HFFc6 (cell line): ENCODE measurements at regions not wholly inside any gene's neighbourhood (a gene's known extent, or its start where the extent isn't known, plus 50 kb on each side); places are given as distances from the start of the nearest gene placed in this dataset.

ENCODE experiments used
- DNase-seq: peaks from one replicate; pipeline ENCODE4 v3.0.0-alpha.2; 2018
- H3K27ac Mint-ChIP-seq: 2 replicates; pipeline ENCODE4 v1.8.0; 2020; ENCODE audit warnings: mild to moderate bottlenecking, mixed read lengths
- H3K27me3 Mint-ChIP-seq: 2 replicates; pipeline ENCODE4 v1.8.0; 2021; ENCODE audit warnings: mild to moderate bottlenecking, moderate library complexity, mixed read lengths; ENCODE audit not compliant: insufficient read depth
- H3K36me3 Mint-ChIP-seq: 2 replicates; pipeline ENCODE4 v1.8.0; 2021; ENCODE audit warnings: low read depth, mixed read lengths
- H3K4me1 Mint-ChIP-seq: 2 replicates; pipeline ENCODE4 v1.8.0; 2020; ENCODE audit warnings: low read depth, mixed read lengths
- H3K4me3 Mint-ChIP-seq: 2 replicates; pipeline ENCODE4 v1.8.0; 2020; ENCODE audit warnings: mild to moderate bottlenecking, moderate library complexity, mixed read lengths
- H3K9me3 Mint-ChIP-seq: 2 replicates; pipeline ENCODE4 v1.8.0; 2020; ENCODE audit warnings: mild to moderate bottlenecking, mixed read lengths
- TF ChIP-seq, protein P1 (sequence below): fragments of 200-600 bp; sonication (generic); IDR thresholded peaks from 2 replicates; pipeline ENCODE4 v1.5.0; 2021; ENCODE audit warnings: antibody characterized with exemption, mild to moderate bottlenecking

DNA sequence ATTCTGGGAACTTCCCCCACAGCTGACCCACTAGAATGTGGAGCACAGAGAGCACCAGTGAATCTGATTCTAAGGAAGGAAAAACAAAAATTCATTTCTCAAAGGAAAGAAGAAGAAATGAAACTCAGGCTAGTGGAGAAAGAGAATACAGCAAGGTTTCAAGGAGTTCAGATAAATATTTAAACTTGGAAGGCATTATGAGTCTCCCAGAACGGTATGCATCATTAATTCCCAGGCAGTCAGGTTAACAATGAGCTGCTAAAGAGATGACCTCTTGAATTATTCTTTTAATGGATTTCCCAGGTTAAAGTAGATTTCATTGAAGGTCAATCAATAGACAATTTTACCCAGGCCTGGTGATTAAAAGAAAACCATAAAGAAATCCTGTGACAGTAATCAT, 103.6 kb upstream of the KAZN start:
- Mint-ChIP-seq H3K27ac (no peak overlapping the region), H3K27me3 (peaks cover 1% of the 10 kb centered on the region; the same call in 1 of the 2 replicates), H3K4me3 (no peak overlapping the region), H3K9me3 (peaks cover 38% of the 10 kb centered on the region), H3K36me3 (no peaks in the 10 kb centered on the region), H3K4me1 (no peaks in the 10 kb centered on the region)
- TF ChIP-seq, protein P1, sequence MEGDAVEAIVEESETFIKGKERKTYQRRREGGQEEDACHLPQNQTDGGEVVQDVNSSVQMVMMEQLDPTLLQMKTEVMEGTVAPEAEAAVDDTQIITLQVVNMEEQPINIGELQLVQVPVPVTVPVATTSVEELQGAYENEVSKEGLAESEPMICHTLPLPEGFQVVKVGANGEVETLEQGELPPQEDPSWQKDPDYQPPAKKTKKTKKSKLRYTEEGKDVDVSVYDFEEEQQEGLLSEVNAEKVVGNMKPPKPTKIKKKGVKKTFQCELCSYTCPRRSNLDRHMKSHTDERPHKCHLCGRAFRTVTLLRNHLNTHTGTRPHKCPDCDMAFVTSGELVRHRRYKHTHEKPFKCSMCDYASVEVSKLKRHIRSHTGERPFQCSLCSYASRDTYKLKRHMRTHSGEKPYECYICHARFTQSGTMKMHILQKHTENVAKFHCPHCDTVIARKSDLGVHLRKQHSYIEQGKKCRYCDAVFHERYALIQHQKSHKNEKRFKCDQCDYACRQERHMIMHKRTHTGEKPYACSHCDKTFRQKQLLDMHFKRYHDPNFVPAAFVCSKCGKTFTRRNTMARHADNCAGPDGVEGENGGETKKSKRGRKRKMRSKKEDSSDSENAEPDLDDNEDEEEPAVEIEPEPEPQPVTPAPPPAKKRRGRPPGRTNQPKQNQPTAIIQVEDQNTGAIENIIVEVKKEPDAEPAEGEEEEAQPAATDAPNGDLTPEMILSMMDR: no peak
- DNase-seq: no peak

DNA sequence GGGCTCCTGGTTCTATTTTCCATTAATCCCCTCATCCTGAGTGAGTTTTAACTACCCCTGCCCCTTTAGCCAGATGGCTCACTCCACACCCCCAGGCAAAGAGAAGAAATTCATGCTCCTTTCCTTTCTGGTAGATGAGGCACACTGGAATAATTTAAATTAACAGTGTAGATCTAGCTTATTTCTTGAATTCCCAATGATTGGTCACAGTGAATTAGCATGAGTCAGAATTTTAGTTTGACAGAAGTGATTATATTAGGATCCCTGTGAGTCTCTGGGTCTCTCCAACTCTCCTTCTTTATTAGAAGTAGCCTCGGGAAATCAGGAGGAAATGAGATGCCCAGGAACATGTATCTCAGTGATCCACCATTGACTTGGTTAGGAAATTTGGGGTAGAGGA, 103.1 kb upstream of the KAZN start:
- TF ChIP-seq, protein P1: no peak
- no peak for DNase-seq
- 0 out of 2 replicates have a peak, but pooled peaks cover 2% of the 10 kb centered on the region for H3K36me3 Mint-ChIP-seq
- H3K9me3 Mint-ChIP-seq: peaks cover 37% of the 10 kb centered on the region
- H3K4me3 Mint-ChIP-seq: no peak overlapping the region
- H3K27ac Mint-ChIP-seq: no peak overlapping the region
- peaks cover 1% of the 10 kb centered on the region; the same call in 1 of the 2 replicates for H3K27me3 Mint-ChIP-seq
- no peaks in the 10 kb centered on the region for H3K4me1 Mint-ChIP-seq

DNA sequence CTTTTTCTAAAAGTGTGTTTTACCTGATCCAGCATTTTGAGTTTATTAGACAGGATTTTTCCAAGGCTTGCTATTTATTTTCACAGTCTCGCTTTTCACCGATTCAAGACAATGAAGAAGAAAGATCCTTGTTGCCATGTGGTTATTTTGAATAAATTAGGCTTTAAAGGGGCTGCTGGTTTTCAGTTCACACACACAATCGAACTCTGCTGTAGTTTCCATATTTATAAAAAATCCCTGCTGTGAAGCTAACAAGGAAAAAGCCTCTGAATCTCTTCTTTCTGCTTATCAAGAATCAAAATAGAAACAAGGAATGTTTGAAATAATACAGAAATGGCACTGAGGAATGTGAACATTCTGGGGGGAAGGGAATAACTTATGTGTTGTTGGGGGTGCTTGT, 102.5 kb upstream of the KAZN start:
- Mint-ChIP-seq H3K4me3 (no peak overlapping the region), H3K27ac (no peak overlapping the region)

DNA sequence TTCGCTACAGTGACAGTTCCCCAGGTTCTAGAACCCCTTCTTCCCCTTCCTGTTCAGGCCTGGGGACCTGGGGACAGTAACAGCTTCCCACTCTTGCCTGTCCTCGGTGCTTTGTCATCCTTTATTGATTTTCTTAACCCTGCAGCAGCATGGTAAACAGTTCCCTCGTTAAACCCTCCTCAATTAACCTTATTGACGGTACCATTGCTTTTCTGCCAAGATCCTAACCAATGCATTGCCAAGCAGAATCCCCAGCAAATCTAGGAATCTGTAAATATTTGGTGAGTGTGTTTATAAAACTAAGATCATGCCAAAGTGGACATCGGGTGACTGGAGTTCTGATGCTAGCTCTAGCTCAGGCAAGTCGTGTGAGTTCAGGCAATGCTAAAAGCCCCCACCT, 99.6 kb upstream of the KAZN start:
- DNase-seq: no peak
- Mint-ChIP-seq H3K4me1 (no peaks in the 10 kb centered on the region), H3K36me3 (0 out of 2 replicates have a peak, but pooled peaks cover 4% of the 10 kb centered on the region), H3K27me3 (peaks cover 1% of the 10 kb centered on the region; the same call in 1 of the 2 replicates), H3K4me3 (no peak overlapping the region), H3K27ac (no peak overlapping the region), H3K9me3 (peaks cover 47% of the 10 kb centered on the region)
- TF ChIP-seq, protein P1: no peak

More for the DNA sequence above, 102.5 kb upstream of the KAZN start:
- Mint-ChIP-seq H3K9me3 (peaks cover 40% of the 10 kb centered on the region), H3K36me3 (0 out of 2 replicates have a peak, but pooled peaks cover 4% of the 10 kb centered on the region), H3K4me1 (no peaks in the 10 kb centered on the region), H3K27me3 (peaks cover 1% of the 10 kb centered on the region; the same call in 1 of the 2 replicates)
- TF ChIP-seq, protein P1: no peak
- no peak for DNase-seq

DNA sequence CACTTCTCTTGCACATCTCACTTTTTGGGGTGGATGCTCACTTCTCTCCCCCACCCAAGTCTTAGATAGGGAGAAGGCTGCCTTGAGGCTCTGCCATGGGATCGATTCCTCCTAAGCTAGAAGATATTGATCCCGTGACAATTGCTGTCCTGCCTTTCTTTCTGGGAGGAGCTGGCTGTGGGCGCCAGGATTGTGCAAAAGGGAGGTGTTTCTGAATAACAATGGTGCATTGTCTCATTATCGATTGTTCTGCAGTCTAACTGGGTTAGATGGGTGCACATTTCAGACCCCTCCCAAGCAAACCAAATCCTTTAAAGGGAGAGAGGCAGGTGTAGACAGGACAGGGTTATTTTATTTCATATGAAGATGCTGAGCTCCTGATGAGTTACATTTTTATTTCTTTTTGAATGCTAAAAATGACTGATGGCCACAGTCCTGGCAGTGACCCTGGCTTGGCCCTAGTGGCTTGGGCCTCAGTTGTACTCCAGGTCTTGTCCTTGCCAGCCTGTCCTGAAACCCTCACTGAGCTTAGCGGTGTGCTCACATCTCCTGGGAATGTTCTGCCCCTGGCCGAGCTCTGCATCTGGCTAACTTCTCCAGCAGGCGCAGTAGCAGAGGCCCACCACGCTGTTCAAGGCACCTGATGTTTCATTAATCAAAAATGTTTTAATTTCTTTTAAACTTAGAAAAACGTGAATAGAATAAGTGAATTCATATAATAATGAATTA, 99.0 kb upstream of the KAZN start:
- Mint-ChIP-seq H3K27me3 (no peaks in the 10 kb centered on the region), H3K4me3 (no peak overlapping the region), H3K27ac (no peak overlapping the region), H3K4me1 (no peaks in the 10 kb centered on the region), H3K36me3 (0 out of 2 replicates have a peak, but pooled peaks cover 4% of the 10 kb centered on the region), H3K9me3 (peaks cover 46% of the 10 kb centered on the region)
- TF ChIP-seq, protein P1: no peak
- DNase-seq: no peak
